ENCODE measurements at regions not wholly inside any gene's neighbourhood (a gene's known extent, or its start where the extent isn't known, plus 50 kb on each side); places are given as distances from the start of the nearest gene placed in this dataset.

GRCh38 chr13:83150616-83151307, 731.5 kb downstream of the SLITRK1 start:
- WGBS, 3 donors, result 73 to 75% (median 75%) methylated on average over 7 of the region's 7 CpGs
- Histone ChIP-seq H3K9me3 (no peaks in the 10 kb centered on the region), H3K36me3 (ENCODE audit: insufficient read depth in 1 of 2, low read depth in 1 of 2) (no peaks in the 10 kb centered on the region), H3K27me3 (ENCODE audit: insufficient read depth in 3 of 3, low read length in 2 of 3) (no peaks in the 10 kb centered on the region), H3K4me1 (no peaks in the 10 kb centered on the region), H3K4me3 (no peak overlapping the region), H3K27ac (no peak overlapping the region)
- TF ChIP-seq CTCF (IDR thresholded peaks at IDR 0.05), result no peak
- no peak for DNase-seq
- no peak for ATAC-seq
- intact Hi-C loops (cut with DNase I), result no loop called here

GRCh38 chr13:83136660-83137059, 745.6 kb downstream of the SLITRK1 start:
- DNase-seq (no peak), ATAC-seq (no peak)
- TF ChIP-seq CTCF (IDR thresholded peaks at IDR 0.05), result no peak
- no peak overlapping the region for H3K4me3 ChIP-seq
- no peaks in the 10 kb centered on the region for H3K4me1 ChIP-seq
- H3K27me3 ChIP-seq (ENCODE audit: insufficient read depth in 3 of 3, low read length in 2 of 3), result no peaks in the 10 kb centered on the region
- WGBS, 3 donors, result 90 to 91% (median 90%) methylated on average over 17 of the region's 17 CpGs
- no peaks in the 10 kb centered on the region for H3K36me3 ChIP-seq (ENCODE audit: insufficient read depth in 1 of 2, low read depth in 1 of 2)
- peaks cover 4% of the 10 kb centered on the region for H3K9me3 ChIP-seq
- intact Hi-C loops (cut with DNase I), result no loop called here
- no peak overlapping the region for H3K27ac ChIP-seq

GRCh38 chr13:83125791-83126190, 756.5 kb downstream of the SLITRK1 start:
- DNase-seq, result no peak
- H3K9me3 ChIP-seq, result no peaks in the 10 kb centered on the region
- H3K4me3 ChIP-seq, result no peak overlapping the region
- WGBS, 3 donors, result 0% methylated on average over 1 of the region's 1 CpG
- intact Hi-C loops (cut with DNase I), result no loop called here
- H3K36me3 ChIP-seq (ENCODE audit: insufficient read depth in 1 of 2, low read depth in 1 of 2), result no peaks in the 10 kb centered on the region
- ATAC-seq, result no peak
- H3K27me3 ChIP-seq (ENCODE audit: insufficient read depth in 3 of 3, low read length in 2 of 3), result no peaks in the 10 kb centered on the region
- H3K27ac ChIP-seq, result no peak overlapping the region
- no peaks in the 10 kb centered on the region for H3K4me1 ChIP-seq
- no peak for TF ChIP-seq CTCF (IDR thresholded peaks at IDR 0.05)

- no peak for DNase-seq
- WGBS, 3 donors, result 46 to 53% (median 46%) methylated on average over 4 of the region's 4 CpGs
- H3K9me3 ChIP-seq, result no peaks in the 10 kb centered on the region
Observed at GRCh38 chr13:83121896-83122295, 760.4 kb downstream of the SLITRK1 start.

More at GRCh38 chr13:83121896-83122295, 760.4 kb downstream of the SLITRK1 start:
- no peak for ATAC-seq
- Histone ChIP-seq H3K27me3 (ENCODE audit: insufficient read depth in 3 of 3, low read length in 2 of 3) (no peaks in the 10 kb centered on the region), H3K36me3 (ENCODE audit: insufficient read depth in 1 of 2, low read depth in 1 of 2) (no peaks in the 10 kb centered on the region), H3K4me3 (no peak overlapping the region), H3K4me1 (no peaks in the 10 kb centered on the region), H3K27ac (no peak overlapping the region)
- intact Hi-C loops (cut with DNase I), result no loop called here
- no peak for TF ChIP-seq CTCF (IDR thresholded peaks at IDR 0.05)
